Right lobe of liver (tissue), 4 donors: ENCODE measurements at regions not wholly inside any gene's neighbourhood (a gene's known extent, or its start where the extent isn't known, plus 50 kb on each side); places are given as distances from the start of the nearest gene placed in this dataset.

Experiments
- POLR2A ChIP-seq: fragments of 450-650 bp; IDR thresholded peaks from one replicate; pipeline ENCODE4 v1.6.1; 2017; ENCODE audit warnings: antibody characterized with exemption, mild to moderate bottlenecking
- TF ChIP-seq, protein P1 (sequence below), 4 donors: fragments of 200-600 bp in 3 of 4; fragments of 450-650 bp in 1 of 4; IDR thresholded peaks; one replicate each; pipeline versions ENCODE4 v1.5.1 to v1.8.0; 2016 to 2022; ENCODE audit warnings: antibody characterized with exemption in 4 of 4, mild to moderate bottlenecking in 2 of 4
- donor health status: DM: no; HTN: no; CAD: no.
- donor health status: DM: no; HTN: no; CAD: no.
- donor health status: DM: no; HTN: yes; CAD: no.

DNA sequence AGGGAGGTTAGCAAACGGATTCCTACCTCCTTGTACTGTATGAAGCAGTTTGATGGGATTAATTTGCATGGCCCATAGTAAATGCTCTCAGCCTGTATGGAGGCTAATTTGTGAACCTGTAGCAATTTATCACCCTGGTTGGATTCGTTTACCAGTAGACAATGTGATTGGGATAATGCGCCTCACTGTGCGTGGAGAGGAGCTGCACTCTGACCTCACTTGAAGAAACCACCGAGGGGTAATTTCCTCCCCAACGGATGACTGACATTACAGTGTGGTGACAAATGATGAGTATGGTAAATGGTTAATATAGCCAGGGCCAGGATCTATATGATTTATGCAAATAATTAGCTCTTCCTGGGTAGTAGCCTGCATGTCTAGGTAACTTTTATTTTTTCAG is 479.1 kb upstream of the RBFOX1 start:
- TF ChIP-seq, protein P1, sequence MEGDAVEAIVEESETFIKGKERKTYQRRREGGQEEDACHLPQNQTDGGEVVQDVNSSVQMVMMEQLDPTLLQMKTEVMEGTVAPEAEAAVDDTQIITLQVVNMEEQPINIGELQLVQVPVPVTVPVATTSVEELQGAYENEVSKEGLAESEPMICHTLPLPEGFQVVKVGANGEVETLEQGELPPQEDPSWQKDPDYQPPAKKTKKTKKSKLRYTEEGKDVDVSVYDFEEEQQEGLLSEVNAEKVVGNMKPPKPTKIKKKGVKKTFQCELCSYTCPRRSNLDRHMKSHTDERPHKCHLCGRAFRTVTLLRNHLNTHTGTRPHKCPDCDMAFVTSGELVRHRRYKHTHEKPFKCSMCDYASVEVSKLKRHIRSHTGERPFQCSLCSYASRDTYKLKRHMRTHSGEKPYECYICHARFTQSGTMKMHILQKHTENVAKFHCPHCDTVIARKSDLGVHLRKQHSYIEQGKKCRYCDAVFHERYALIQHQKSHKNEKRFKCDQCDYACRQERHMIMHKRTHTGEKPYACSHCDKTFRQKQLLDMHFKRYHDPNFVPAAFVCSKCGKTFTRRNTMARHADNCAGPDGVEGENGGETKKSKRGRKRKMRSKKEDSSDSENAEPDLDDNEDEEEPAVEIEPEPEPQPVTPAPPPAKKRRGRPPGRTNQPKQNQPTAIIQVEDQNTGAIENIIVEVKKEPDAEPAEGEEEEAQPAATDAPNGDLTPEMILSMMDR (IDR thresholded peaks at IDR 0.05), result no peak
- no peak for TF ChIP-seq POLR2A
